Naive thymus-derived CD4-positive, alpha-beta T cell (primary cell): ENCODE measurements at regions not wholly inside any gene's neighbourhood (a gene's known extent, or its start where the extent isn't known, plus 50 kb on each side); places are given as distances from the start of the nearest gene placed in this dataset.

Source experiments
- ATAC-seq: fragments of 150-1000 bp; cut with Tn5 transposase; 2 replicates; pipeline ENCODE4 v1.10.0; 2021; ENCODE audit warnings: mild to moderate bottlenecking, moderate library complexity
- CTCF ChIA-PET: fragments of 350-600 bp; sonication (Branson Sonifier 250); formaldehyde crosslinking; loops from one replicate; lab custom pipeline; 2021; ENCODE audit warnings: antibody characterized with exemption; lab: Charles Lee
- POLR2A ChIA-PET: fragments of 350-600 bp; sonication (Branson Sonifier 250); formaldehyde crosslinking; loops from one replicate; lab custom pipeline; 2021; ENCODE audit warnings: antibody characterized with exemption, inconsistent platforms; lab: Charles Lee
- DNase-seq, 9 donors: peaks; one replicate each; pipeline versions ENCODE4 v3.0.0 to v3.0.0-alpha.2; 2020 to 2022; ENCODE audit warnings: mixed read lengths in 1 of 9
- H3K27ac ChIP-seq: one replicate; pipeline ENCODE4 v1.7.0; 2013; ENCODE audit warnings: mild to moderate bottlenecking, low read depth, low read length, moderate library complexity
- H3K27me3 ChIP-seq, 2 donors: one replicate each; pipeline ENCODE4 v1.7.0; 2013; ENCODE audit warnings: low read length in 2 of 2, mild to moderate bottlenecking in 2 of 2, moderate library complexity in 2 of 2; ENCODE audit not compliant: control insufficient read depth in 2 of 2, insufficient read depth in 2 of 2
- H3K36me3 ChIP-seq, 3 experiments: 1 replicate in 2 of 3; 2 replicates in 1 of 3; pipeline ENCODE4 v1.7.0; 2013; ENCODE audit warnings: low read length in 3 of 3, mild to moderate bottlenecking in 3 of 3, moderate library complexity in 1 of 3; ENCODE audit not compliant: insufficient read depth in 3 of 3, control insufficient read depth in 2 of 3
- H3K4me1 ChIP-seq, 2 donors: one replicate each; pipeline ENCODE4 v1.7.0; 2013; ENCODE audit warnings: low read length in 2 of 2, mild to moderate bottlenecking in 2 of 2, moderate library complexity in 1 of 2; ENCODE audit not compliant: control insufficient read depth in 2 of 2, insufficient read depth in 2 of 2
- H3K4me3 ChIP-seq: 2 replicates; pipeline ENCODE4 v1.7.0; 2013; ENCODE audit warnings: mild to moderate bottlenecking, low read length
- H3K9me3 ChIP-seq, 3 experiments: 1 replicate in 2 of 3; 2 replicates in 1 of 3; pipeline ENCODE4 v1.7.0; 2013; ENCODE audit warnings: low read length in 3 of 3; ENCODE audit not compliant: control insufficient read depth in 2 of 3
- H3K27ac Mint-ChIP-seq, 9 donors: one replicate each; pipeline ENCODE4 v1.8.0; 2020 to 2022; ENCODE audit warnings: mixed read lengths in 9 of 9, mild to moderate bottlenecking in 8 of 9, moderate library complexity in 5 of 9, inconsistent platforms in 2 of 9
- H3K27me3 Mint-ChIP-seq, 5 donors: one replicate each; pipeline ENCODE4 v1.8.0; 2021 to 2022; ENCODE audit warnings: mixed read lengths in 5 of 5, mild to moderate bottlenecking in 1 of 5
- H3K36me3 Mint-ChIP-seq, 5 donors: one replicate each; pipeline ENCODE4 v1.8.0; 2020 to 2022; ENCODE audit warnings: mixed read lengths in 5 of 5, mild to moderate bottlenecking in 3 of 5, inconsistent platforms in 1 of 5
- H3K4me1 Mint-ChIP-seq, 7 donors: one replicate each; pipeline ENCODE4 v1.8.0; 2020 to 2022; ENCODE audit warnings: mixed read lengths in 7 of 7, mild to moderate bottlenecking in 3 of 7, inconsistent platforms in 1 of 7
- H3K4me3 Mint-ChIP-seq, 10 donors: one replicate each; pipeline ENCODE4 v1.8.0; 2020 to 2022; ENCODE audit warnings: mild to moderate bottlenecking in 10 of 10, mixed read lengths in 10 of 10, moderate library complexity in 6 of 10, inconsistent platforms in 2 of 10
- H3K9me3 Mint-ChIP-seq, 11 donors: one replicate each; pipeline ENCODE4 v1.8.0; 2020 to 2022; ENCODE audit warnings: mixed read lengths in 11 of 11, mild to moderate bottlenecking in 4 of 11, inconsistent platforms in 1 of 11, moderate library complexity in 1 of 11
- intact Hi-C, 2 donors: fragments of 100-400 bp; cut with micrococcal nuclease; formaldehyde crosslinking; loops; one replicate each; pipeline ENCODE4 v1.15.1; 2023

GRCh38 chr9:88308831-88309560 lies 79.2 kb upstream of the SPIN1 start:
- Histone ChIP-seq H3K36me3 (no peaks in the 10 kb centered on the region), H3K9me3 (no peaks in the 10 kb centered on the region), H3K27me3 (no peaks in the 10 kb centered on the region), H3K4me3 (no peak overlapping the region), H3K4me1 (peaks cover 3 to 17% of the 10 kb centered on the region in 2 donors), H3K27ac (no peak overlapping the region)
- ChIA-PET CTCF (no interaction called here), POLR2A (no interaction called here)
- DNase-seq: no peak
- Mint-ChIP-seq H3K9me3 (peaks cover 0 to 2% (median 0%) of the 10 kb centered on the region in 11 donors), H3K4me3 (no peak overlapping the region), H3K4me1 (peaks cover 22 to 67% (median 27%) of the 10 kb centered on the region in 7 donors), H3K27ac (peak overlapping the region in 3 of 9 donors; percentile 21 to 72 (median 21)), H3K36me3 (peaks cover 0 to 9% (median 0%) of the 10 kb centered on the region in 5 donors), H3K27me3 (no peaks in the 10 kb centered on the region)
- intact Hi-C loops: no loop called here
- no peak for ATAC-seq

GRCh38 chr9:88307136-88307535 lies 81.1 kb upstream of the SPIN1 start:
- Mint-ChIP-seq H3K4me1 (peaks cover 6 to 68% (median 13%) of the 10 kb centered on the region in 7 donors), H3K4me3 (no peak overlapping the region), H3K9me3 (peaks cover 0 to 2% (median 0%) of the 10 kb centered on the region in 11 donors), H3K27me3 (no peaks in the 10 kb centered on the region), H3K27ac (peak overlapping the region in 1 of 9 donors; percentile 63), H3K36me3 (peaks cover 0 to 9% (median 0%) of the 10 kb centered on the region in 5 donors)
- intact Hi-C loops: no loop called here
- ChIA-PET CTCF (no interaction called here), POLR2A (no interaction called here)
- ATAC-seq (no peak), DNase-seq (no peak)
- no peak overlapping the region for H3K27ac ChIP-seq
- H3K27me3 ChIP-seq: no peaks in the 10 kb centered on the region
- H3K36me3 ChIP-seq: no peaks in the 10 kb centered on the region
- H3K9me3 ChIP-seq: no peaks in the 10 kb centered on the region
- H3K4me3 ChIP-seq: no peak overlapping the region
- H3K4me1 ChIP-seq: peaks cover 0 to under 1% of the 10 kb centered on the region in 2 donors

GRCh38 chr9:88303721-88304451 lies 84.4 kb upstream of the SPIN1 start:
- H3K27me3 Mint-ChIP-seq: peaks cover 0 to 4% (median 0%) of the 10 kb centered on the region in 5 donors
- ChIA-PET POLR2A (no interaction called here), CTCF (no interaction called here)
- peak overlapping the region in 1 of 10 donors; percentile 76 for H3K4me3 Mint-ChIP-seq
- H3K9me3 Mint-ChIP-seq: peaks cover 0 to 9% (median 0%) of the 10 kb centered on the region in 11 donors
- no peaks in the 10 kb centered on the region for H3K36me3 ChIP-seq
- peak in 1 of 9 donors; percentile 59 for DNase-seq
- H3K4me1 Mint-ChIP-seq: peaks cover 0 to 53% (median 6%) of the 10 kb centered on the region in 7 donors
- no peaks in the 10 kb centered on the region for H3K27me3 ChIP-seq
- H3K4me1 ChIP-seq: no peaks in the 10 kb centered on the region
- H3K27ac ChIP-seq: no peak overlapping the region
- H3K9me3 ChIP-seq: no peaks in the 10 kb centered on the region
- peak overlapping the region in 1 of 9 donors; percentile 89 for H3K27ac Mint-ChIP-seq
- peaks cover 0 to 12% (median 0%) of the 10 kb centered on the region in 5 donors for H3K36me3 Mint-ChIP-seq
- ATAC-seq: peak; percentile 58
- H3K4me3 ChIP-seq: no peak overlapping the region
- intact Hi-C loops: loop anchor here in 1 of 2 donors (1.0 kb wide), 2 partner anchors 8 to 19 kb away; no protein-coding TSS in a partner anchor

- POLR2A ChIA-PET: no interaction called here
- no peak for ATAC-seq
- Mint-ChIP-seq H3K4me3 (peak overlapping the region in 1 of 10 donors; percentile 76), H3K9me3 (peaks cover 0 to 10% (median 0%) of the 10 kb centered on the region in 11 donors), H3K27me3 (peaks cover 0 to 8% (median 0%) of the 10 kb centered on the region in 5 donors), H3K4me1 (peaks cover 0 to 46% (median 6%) of the 10 kb centered on the region in 7 donors), H3K36me3 (peaks cover 0 to 17% (median 0%) of the 10 kb centered on the region in 5 donors), H3K27ac (no peak overlapping the region)
- Histone ChIP-seq H3K27ac (no peak overlapping the region), H3K9me3 (no peaks in the 10 kb centered on the region), H3K36me3 (no peaks in the 10 kb centered on the region), H3K4me1 (no peaks in the 10 kb centered on the region), H3K4me3 (no peak overlapping the region), H3K27me3 (no peaks in the 10 kb centered on the region)
- DNase-seq: no peak
- intact Hi-C loops: no loop called here
- CTCF ChIA-PET: no interaction called here
These were observed 85.5 kb upstream of the SPIN1 start for GRCh38 chr9:88302579-88303324.

GRCh38 chr9:88300556-88300955 lies 87.7 kb upstream of the SPIN1 start:
- ChIA-PET POLR2A (no interaction called here), CTCF (no interaction called here)
- ATAC-seq (no peak), DNase-seq (no peak)
- Mint-ChIP-seq H3K36me3 (peaks cover 0 to 15% (median 0%) of the 10 kb centered on the region in 5 donors), H3K4me3 (no peak overlapping the region), H3K27me3 (peaks cover 0 to 13% (median 0%) of the 10 kb centered on the region in 5 donors), H3K27ac (no peak overlapping the region), H3K4me1 (peaks cover 0 to 36% (median 6%) of the 10 kb centered on the region in 7 donors), H3K9me3 (peaks cover 0 to 16% (median 3%) of the 10 kb centered on the region in 11 donors)
- H3K4me3 ChIP-seq: no peak overlapping the region
- intact Hi-C loops: no loop called here
- no peaks in the 10 kb centered on the region for H3K4me1 ChIP-seq
- H3K9me3 ChIP-seq: no peaks in the 10 kb centered on the region
- H3K36me3 ChIP-seq: no peaks in the 10 kb centered on the region
- H3K27ac ChIP-seq: no peak overlapping the region
- H3K27me3 ChIP-seq: no peaks in the 10 kb centered on the region

GRCh38 chr9:88291856-88292255 lies 96.4 kb upstream of the SPIN1 start:
- peaks cover 0 to 2% (median 0%) of the 10 kb centered on the region in 5 donors for H3K27me3 Mint-ChIP-seq

More at GRCh38 chr9:88291856-88292255, 96.4 kb upstream of the SPIN1 start:
- intact Hi-C loops: no loop called here
- H3K27ac Mint-ChIP-seq: no peak overlapping the region
- Histone ChIP-seq H3K4me3 (no peak overlapping the region), H3K27me3 (no peaks in the 10 kb centered on the region), H3K36me3 (no peaks in the 10 kb centered on the region), H3K4me1 (no peaks in the 10 kb centered on the region), H3K9me3 (no peaks in the 10 kb centered on the region), H3K27ac (no peak overlapping the region)
- ChIA-PET POLR2A (no interaction called here), CTCF (no interaction called here)
- peaks cover 0 to 5% (median 0%) of the 10 kb centered on the region in 11 donors for H3K9me3 Mint-ChIP-seq
- no peaks in the 10 kb centered on the region for H3K4me1 Mint-ChIP-seq
- DNase-seq (no peak), ATAC-seq (no peak)
- no peak overlapping the region for H3K4me3 Mint-ChIP-seq
- peaks cover 0 to 3% (median 0%) of the 10 kb centered on the region in 5 donors for H3K36me3 Mint-ChIP-seq
